GM10248 (cell line): ENCODE measurements at regions not wholly inside any gene's neighbourhood (a gene's known extent, or its start where the extent isn't known, plus 50 kb on each side); places are given as distances from the start of the nearest gene placed in this dataset.

ENCODE experiments used
- CTCF ChIA-PET: fragments of 300-600 bp; sonication (Branson Sonifier 250); formaldehyde crosslinking; extraction: SDS; loops from one replicate; lab custom pipeline; 2021; ENCODE audit warnings: antibody characterized with exemption; lab: Yijun Ruan, JAX
- POLR2A ChIA-PET: fragments of 350-650 bp; sonication (Branson Sonifier 250); formaldehyde crosslinking; extraction: SDS; loops from one replicate; lab custom pipeline; 2020; ENCODE audit warnings: antibody characterized with exemption; lab: Yijun Ruan, JAX
- DNase-seq: peaks from one replicate; pipeline ENCODE4 v3.0.0; 2012; ENCODE audit errors: extremely low spot score
- TF ChIP-seq, protein P1 (sequence below): IDR thresholded peaks from 2 replicates; pipeline ENCODE4 v1.5.1; 2012; ENCODE audit warnings: mild to moderate bottlenecking, low read depth; ENCODE audit errors: extremely low read depth, missing control alignments, control extremely low read depth

DNA sequence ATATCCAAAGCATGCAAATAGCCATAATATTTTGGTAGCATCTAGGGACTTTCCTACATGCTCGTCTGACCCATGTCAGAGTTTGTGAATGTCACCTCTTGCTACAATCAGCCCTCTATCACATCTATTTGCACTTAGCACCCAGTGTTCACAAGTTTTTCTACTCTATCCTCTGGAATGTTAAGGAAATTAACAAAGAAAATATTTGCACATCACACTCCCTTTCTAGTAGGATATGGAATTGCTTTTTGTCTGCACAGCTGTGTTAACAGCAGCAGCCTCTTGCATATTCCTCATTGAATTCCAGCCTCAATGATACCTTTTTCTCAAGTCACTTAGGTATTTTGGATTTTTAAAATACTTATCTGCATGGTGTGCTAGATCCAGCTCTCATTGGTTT is 403.1 kb upstream of the SEMA3C start:
- POLR2A ChIA-PET, result no interaction called here
- DNase-seq, result no peak
- CTCF ChIA-PET, result interaction anchor here (1.0 to 1.1 kb wide), 2 partner anchors 20 to 480 kb away, joined by 3 read pairs; no protein-coding TSS in a partner anchor

DNA sequence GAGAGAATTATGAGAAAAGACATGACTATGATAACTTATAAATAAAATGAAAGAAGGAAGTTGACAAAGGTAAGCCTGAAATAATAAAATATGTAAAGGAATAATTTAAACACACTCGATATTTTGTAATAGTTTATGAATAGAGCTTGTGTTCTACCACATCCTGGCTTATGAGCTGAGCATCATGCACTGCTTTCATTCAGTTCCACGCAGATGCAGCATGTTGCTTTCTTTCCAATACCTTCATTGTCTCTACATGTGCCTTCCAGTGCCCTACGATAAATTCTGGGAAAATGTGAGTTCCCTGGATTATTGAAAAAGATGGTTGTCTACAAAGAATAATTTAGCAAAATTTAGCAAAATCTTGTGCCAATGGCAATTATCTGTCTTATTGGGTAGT is 398.9 kb upstream of the SEMA3C start:
- CTCF ChIA-PET, result no interaction called here
- DNase-seq, result no peak
- TF ChIP-seq, protein P1, sequence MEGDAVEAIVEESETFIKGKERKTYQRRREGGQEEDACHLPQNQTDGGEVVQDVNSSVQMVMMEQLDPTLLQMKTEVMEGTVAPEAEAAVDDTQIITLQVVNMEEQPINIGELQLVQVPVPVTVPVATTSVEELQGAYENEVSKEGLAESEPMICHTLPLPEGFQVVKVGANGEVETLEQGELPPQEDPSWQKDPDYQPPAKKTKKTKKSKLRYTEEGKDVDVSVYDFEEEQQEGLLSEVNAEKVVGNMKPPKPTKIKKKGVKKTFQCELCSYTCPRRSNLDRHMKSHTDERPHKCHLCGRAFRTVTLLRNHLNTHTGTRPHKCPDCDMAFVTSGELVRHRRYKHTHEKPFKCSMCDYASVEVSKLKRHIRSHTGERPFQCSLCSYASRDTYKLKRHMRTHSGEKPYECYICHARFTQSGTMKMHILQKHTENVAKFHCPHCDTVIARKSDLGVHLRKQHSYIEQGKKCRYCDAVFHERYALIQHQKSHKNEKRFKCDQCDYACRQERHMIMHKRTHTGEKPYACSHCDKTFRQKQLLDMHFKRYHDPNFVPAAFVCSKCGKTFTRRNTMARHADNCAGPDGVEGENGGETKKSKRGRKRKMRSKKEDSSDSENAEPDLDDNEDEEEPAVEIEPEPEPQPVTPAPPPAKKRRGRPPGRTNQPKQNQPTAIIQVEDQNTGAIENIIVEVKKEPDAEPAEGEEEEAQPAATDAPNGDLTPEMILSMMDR, result no peak
- POLR2A ChIA-PET, result no interaction called here

More for the DNA sequence above, 403.1 kb upstream of the SEMA3C start:
- TF ChIP-seq, protein P1, result no peak

DNA sequence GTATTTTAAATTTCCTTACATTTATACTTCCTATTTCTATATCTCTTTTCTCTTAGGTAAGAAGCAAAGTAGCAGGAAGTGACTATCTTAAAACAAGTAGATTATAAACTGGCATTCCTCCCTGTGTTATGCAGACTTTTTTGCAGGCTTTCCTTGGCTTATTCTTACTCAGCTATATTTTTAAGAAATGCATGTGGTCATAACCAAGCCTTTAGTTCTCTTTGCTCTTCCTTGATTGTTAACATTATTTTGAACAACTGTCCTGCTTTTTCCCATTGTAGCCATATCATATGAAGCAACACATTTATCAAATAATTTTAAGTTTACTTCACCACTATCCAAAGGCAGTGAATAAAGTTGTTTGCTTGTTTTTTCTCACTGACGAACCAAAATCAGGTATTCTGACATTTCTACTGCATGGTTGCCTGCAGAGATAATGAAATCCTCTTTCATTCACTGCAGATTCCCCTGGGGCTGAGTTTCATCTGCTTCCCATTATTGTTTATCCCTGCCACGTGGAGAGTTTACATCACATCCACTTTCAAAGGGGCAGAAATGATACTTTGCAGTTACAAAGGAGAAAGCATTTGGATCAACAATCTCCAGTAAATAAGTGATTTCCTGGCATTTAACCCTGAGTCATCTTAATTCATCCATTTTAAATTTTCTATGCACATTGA is 389.9 kb upstream of the SEMA3C start:
- DNase-seq, result no peak
- ChIA-PET CTCF (no interaction called here), POLR2A (no interaction called here)
- TF ChIP-seq, protein P1, result no peak

DNA sequence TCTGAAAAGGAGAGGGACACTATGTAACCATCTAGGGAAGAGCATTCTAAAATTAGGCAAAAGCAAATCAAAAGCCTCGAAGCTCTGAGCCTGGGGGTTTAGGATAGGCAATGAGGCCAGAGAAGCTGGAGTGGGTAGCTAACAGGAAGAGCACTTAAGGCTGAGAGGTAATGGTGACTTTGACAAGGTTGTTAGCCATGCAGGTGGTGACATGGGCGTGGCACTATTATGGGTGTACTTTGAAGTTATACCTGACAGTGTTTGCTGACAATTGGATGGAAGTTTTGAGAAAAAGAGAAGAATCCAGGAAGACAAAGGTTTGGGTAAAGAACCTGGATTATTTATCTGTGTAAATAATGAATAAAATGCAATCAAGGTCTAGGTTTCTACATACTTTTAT is 383.0 kb upstream of the SEMA3C start:
- ChIA-PET POLR2A (no interaction called here), CTCF (no interaction called here)
- no peak for DNase-seq
- TF ChIP-seq, protein P1, result no peak

DNA sequence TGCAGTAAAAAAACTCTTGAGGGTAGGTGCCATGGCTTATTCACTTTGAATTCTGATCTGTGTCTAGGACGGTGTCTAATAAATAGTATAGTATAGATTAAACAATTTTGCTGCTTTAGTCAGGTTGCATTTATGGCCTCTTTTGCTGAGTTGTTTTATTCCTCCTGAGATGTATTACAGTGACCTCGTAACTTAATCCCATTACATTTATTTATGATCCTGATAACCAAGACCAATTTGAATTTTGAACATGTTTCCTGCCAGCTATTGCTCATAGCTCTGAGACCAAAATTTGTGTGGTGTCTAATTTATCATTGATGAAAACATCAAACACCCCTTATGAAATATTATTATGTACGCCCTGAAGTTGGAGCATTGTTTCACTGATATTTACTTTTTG is 381.9 kb upstream of the SEMA3C start:
- CTCF ChIA-PET, result no interaction called here
- TF ChIP-seq, protein P1, result no peak
- no peak for DNase-seq
- POLR2A ChIA-PET, result no interaction called here

DNA sequence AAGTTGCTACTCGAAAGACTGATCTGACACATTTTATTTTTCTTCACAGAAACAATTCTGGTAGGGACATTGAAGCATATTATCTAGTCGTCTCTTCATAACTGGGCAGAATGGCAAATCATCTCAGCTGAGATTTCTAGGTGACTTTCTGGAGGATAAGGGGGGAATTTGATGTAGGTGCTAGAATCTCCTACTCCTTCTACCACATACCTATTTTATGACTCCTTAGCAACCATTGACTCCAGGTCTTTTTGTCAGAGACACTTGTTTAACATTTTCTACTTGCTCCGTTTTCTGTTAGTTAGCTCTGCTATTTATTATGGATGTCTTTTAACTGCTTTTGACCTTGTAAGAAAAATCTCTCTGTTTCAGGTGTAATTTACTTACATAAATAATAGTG is 380.9 kb upstream of the SEMA3C start:
- TF ChIP-seq, protein P1, result no peak
- CTCF ChIA-PET, result no interaction called here
- POLR2A ChIA-PET, result no interaction called here
- no peak for DNase-seq
